Activated CD4-positive, alpha-beta T cell treated with anti-CD3 and anti-CD28 coated beads for 36 hours (primary cell): ENCODE measurements at regions not wholly inside any gene's neighbourhood (a gene's known extent, or its start where the extent isn't known, plus 50 kb on each side); places are given as distances from the start of the nearest gene placed in this dataset.
"Not testable (repeated sequence)": the region's sequence is repeated elsewhere in the genome, so short reads cannot be mapped to it uniquely, and the experiment has no call there.

ENCODE experiments used
- ATAC-seq: fragments of 200-7000 bp; cut with Tn5 transposase; one replicate; pipeline ENCODE4 v1.10.0; 2021; ENCODE audit warnings: mild to moderate bottlenecking, moderate library complexity
- CTCF ChIA-PET: fragments of 350-600 bp; sonication (Branson Sonifier 250); formaldehyde crosslinking; loops from one replicate; lab custom pipeline; 2021; ENCODE audit warnings: antibody characterized with exemption; lab: Charles Lee
- POLR2A ChIA-PET: fragments of 350-600 bp; sonication (Branson Sonifier 250); formaldehyde crosslinking; loops from one replicate; lab custom pipeline; 2021; ENCODE audit warnings: antibody characterized with exemption, inconsistent platforms; lab: Charles Lee
- DNase-seq: peaks from one replicate; pipeline ENCODE4 v3.0.0-alpha.2; 2020
- H3K27ac Mint-ChIP-seq: one replicate; pipeline ENCODE4 v1.8.0; 2021; ENCODE audit warnings: mixed read lengths
- H3K27me3 Mint-ChIP-seq: one replicate; pipeline ENCODE4 v1.8.0; 2021; ENCODE audit warnings: mixed read lengths
- H3K36me3 Mint-ChIP-seq: one replicate; pipeline ENCODE4 v1.8.0; 2021; ENCODE audit warnings: low read depth, mixed read lengths
- H3K4me1 Mint-ChIP-seq: one replicate; pipeline ENCODE4 v1.8.0; 2021; ENCODE audit warnings: mixed read lengths
- H3K4me3 Mint-ChIP-seq: one replicate; pipeline ENCODE4 v1.8.0; 2021; ENCODE audit warnings: mild to moderate bottlenecking, moderate library complexity, mixed read lengths
- H3K9me3 Mint-ChIP-seq: one replicate; pipeline ENCODE4 v1.8.0; 2021; ENCODE audit warnings: low read depth, mixed read lengths
- intact Hi-C, 2 experiments: fragments of 100-400 bp; cut with DNase I in 1 of 2; cut with micrococcal nuclease in 1 of 2; formaldehyde crosslinking; loops; one replicate each; pipeline versions ENCODE4 v1.14.2 to v1.15.1; 2022 to 2024; cut with DNase I, micrococcal nuclease

GRCh38 chr9:75282047-75282446 lies 193.7 kb downstream of the OSTF1 start:
- H3K9me3 Mint-ChIP-seq = peaks cover 9% of the 10 kb centered on the region
- no peak overlapping the region for H3K4me3 Mint-ChIP-seq
- H3K27me3 Mint-ChIP-seq = no peaks in the 10 kb centered on the region
- no peak overlapping the region for H3K27ac Mint-ChIP-seq
- DNase-seq (no peak), ATAC-seq (no peak)
- POLR2A ChIA-PET = no interaction called here
- CTCF ChIA-PET = no interaction called here
- no peaks in the 10 kb centered on the region for H3K36me3 Mint-ChIP-seq
- no peaks in the 10 kb centered on the region for H3K4me1 Mint-ChIP-seq
- intact Hi-C loops = no loop called here

GRCh38 chr9:75289332-75289731 lies 201.0 kb downstream of the OSTF1 start:
- Mint-ChIP-seq H3K36me3 (no peaks in the 10 kb centered on the region), H3K4me3 (no peak overlapping the region), H3K9me3 (peaks cover 11% of the 10 kb centered on the region), H3K27ac (no peak overlapping the region), H3K4me1 (no peaks in the 10 kb centered on the region), H3K27me3 (no peaks in the 10 kb centered on the region)
- intact Hi-C loops = no loop called here
- no peak for ATAC-seq
- ChIA-PET CTCF (no interaction called here), POLR2A (no interaction called here)
- DNase-seq = no peak

- Mint-ChIP-seq H3K4me1 (no peaks in the 10 kb centered on the region), H3K36me3 (no peaks in the 10 kb centered on the region), H3K27me3 (no peaks in the 10 kb centered on the region), H3K9me3 (no peaks in the 10 kb centered on the region), H3K4me3 (no peak overlapping the region), H3K27ac (no peak overlapping the region)
- POLR2A ChIA-PET = no interaction called here
- DNase-seq (no peak), ATAC-seq (no peak)
- CTCF ChIA-PET = interaction anchor here (0.6 kb wide), 1 partner anchor 1003 kb away, joined by 3 read pairs; no protein-coding TSS in a partner anchor
- intact Hi-C loops = no loop called here
These were observed 211.0 kb downstream of the OSTF1 start for GRCh38 chr9:75299324-75299723.

- ATAC-seq (no peak), DNase-seq (no peak)
- Mint-ChIP-seq H3K9me3 (peaks cover 12% of the 10 kb centered on the region), H3K36me3 (no peaks in the 10 kb centered on the region), H3K4me3 (no peak overlapping the region), H3K27ac (no peak overlapping the region), H3K4me1 (no peaks in the 10 kb centered on the region), H3K27me3 (peaks cover 2% of the 10 kb centered on the region)
- CTCF ChIA-PET = no interaction called here
- intact Hi-C loops = no loop called here
- POLR2A ChIA-PET = no interaction called here
These were observed 245.3 kb downstream of the OSTF1 start for GRCh38 chr9:75333624-75334023.

GRCh38 chr9:75358846-75359245 lies 270.5 kb downstream of the OSTF1 start:
- Mint-ChIP-seq H3K36me3 (no peaks in the 10 kb centered on the region), H3K27ac (no peak overlapping the region), H3K9me3 (peaks cover 12% of the 10 kb centered on the region), H3K4me1 (no peaks in the 10 kb centered on the region), H3K4me3 (no peak overlapping the region), H3K27me3 (no peaks in the 10 kb centered on the region)
- DNase-seq (no peak), ATAC-seq (no peak)
- ChIA-PET CTCF (interaction anchor here (0.7 kb wide), 1 partner anchor 474 kb away, joined by 3 read pairs; no protein-coding TSS in a partner anchor), POLR2A (no interaction called here)
- intact Hi-C loops = no loop called here

- H3K4me3 Mint-ChIP-seq = no peak overlapping the region
- H3K4me1 Mint-ChIP-seq = no peaks in the 10 kb centered on the region
- H3K9me3 Mint-ChIP-seq = peaks cover 18% of the 10 kb centered on the region
- H3K27ac Mint-ChIP-seq = no peak overlapping the region
- CTCF ChIA-PET = no interaction called here
- ATAC-seq (no peak), DNase-seq (no peak)
- H3K36me3 Mint-ChIP-seq = no peaks in the 10 kb centered on the region
- H3K27me3 Mint-ChIP-seq = no peaks in the 10 kb centered on the region
- POLR2A ChIA-PET = no interaction called here
- intact Hi-C loops = no loop called here
These were observed 271.3 kb downstream of the OSTF1 start for GRCh38 chr9:75359638-75360037.

- H3K36me3 Mint-ChIP-seq = no peaks in the 10 kb centered on the region
- ATAC-seq (no peak), DNase-seq (no peak)
- ChIA-PET POLR2A (interaction anchor here (0.6 kb wide), 1 partner anchor 70 kb away, joined by 3 read pairs; no protein-coding TSS in a partner anchor), CTCF (no interaction called here)
- peaks cover 2% of the 10 kb centered on the region for H3K27me3 Mint-ChIP-seq
- H3K4me1 Mint-ChIP-seq = no peaks in the 10 kb centered on the region
- no peak overlapping the region for H3K27ac Mint-ChIP-seq
- no peak overlapping the region for H3K4me3 Mint-ChIP-seq
- intact Hi-C loops = no loop called here
- peaks cover 19% of the 10 kb centered on the region for H3K9me3 Mint-ChIP-seq
These were observed 271.9 kb downstream of the OSTF1 start for GRCh38 chr9:75360252-75360651.

- H3K9me3 Mint-ChIP-seq = peaks cover 19% of the 10 kb centered on the region
- ATAC-seq, H3K36me3 Mint-ChIP-seq, POLR2A ChIA-PET, H3K27ac Mint-ChIP-seq, H3K27me3 Mint-ChIP-seq, CTCF ChIA-PET, DNase-seq, H3K4me3 Mint-ChIP-seq, intact Hi-C loops, H3K4me1 Mint-ChIP-seq: not testable (repeated sequence)
These were observed 274.1 kb downstream of the OSTF1 start for GRCh38 chr9:75362446-75362845.

- Mint-ChIP-seq H3K27ac (no peak overlapping the region), H3K27me3 (peaks cover 2% of the 10 kb centered on the region), H3K36me3 (no peaks in the 10 kb centered on the region), H3K4me3 (no peak overlapping the region), H3K9me3 (peaks cover 19% of the 10 kb centered on the region), H3K4me1 (no peaks in the 10 kb centered on the region)
- intact Hi-C loops = no loop called here
- CTCF ChIA-PET = interaction anchor here (1.2 kb wide), 1 partner anchor 164 kb away, joined by 3 read pairs; no protein-coding TSS in a partner anchor
- ATAC-seq = no peak
- no peak for DNase-seq
- POLR2A ChIA-PET = no interaction called here
These were observed 276.9 kb downstream of the OSTF1 start for GRCh38 chr9:75365196-75365595.

- Mint-ChIP-seq H3K27me3 (no peaks in the 10 kb centered on the region), H3K27ac (no peak overlapping the region), H3K36me3 (no peaks in the 10 kb centered on the region), H3K9me3 (peaks cover 1% of the 10 kb centered on the region), H3K4me1 (no peaks in the 10 kb centered on the region), H3K4me3 (no peak overlapping the region)
- intact Hi-C loops = no loop called here
- no peak for DNase-seq
- no peak for ATAC-seq
- POLR2A ChIA-PET = interaction anchor here (0.6 kb wide), 1 partner anchor 296 kb away, joined by 3 read pairs; no protein-coding TSS in a partner anchor
- CTCF ChIA-PET = no interaction called here
These were observed 281.7 kb downstream of the OSTF1 start for GRCh38 chr9:75369989-75370388.

GRCh38 chr9:75372499-75373268 lies 284.4 kb downstream of the OSTF1 start:
- no peaks in the 10 kb centered on the region for H3K9me3 Mint-ChIP-seq
- no peaks in the 10 kb centered on the region for H3K36me3 Mint-ChIP-seq
- intact Hi-C loops = no loop called here
- DNase-seq = no peak
- ATAC-seq = no peak
- H3K27me3 Mint-ChIP-seq = no peaks in the 10 kb centered on the region
- no peak overlapping the region for H3K27ac Mint-ChIP-seq
- no peak overlapping the region for H3K4me3 Mint-ChIP-seq
- ChIA-PET CTCF (interaction anchor here (0.5 kb wide), 1 partner anchor 264 kb away, joined by 3 read pairs; no protein-coding TSS in a partner anchor), POLR2A (no interaction called here)
- H3K4me1 Mint-ChIP-seq = no peaks in the 10 kb centered on the region

- no peak overlapping the region for H3K4me3 Mint-ChIP-seq
- ATAC-seq = no peak
- no peaks in the 10 kb centered on the region for H3K4me1 Mint-ChIP-seq
- no peak for DNase-seq
- ChIA-PET CTCF (no interaction called here), POLR2A (no interaction called here)
- no peaks in the 10 kb centered on the region for H3K36me3 Mint-ChIP-seq
- no peak overlapping the region for H3K27ac Mint-ChIP-seq
- intact Hi-C loops = no loop called here
- peaks cover 2% of the 10 kb centered on the region for H3K9me3 Mint-ChIP-seq
- H3K27me3 Mint-ChIP-seq = peaks cover 3% of the 10 kb centered on the region
These were observed 288.5 kb downstream of the OSTF1 start for GRCh38 chr9:75376680-75377254.
